ENCODE measurements at regions not wholly inside any gene's neighbourhood (a gene's known extent, or its start where the extent isn't known, plus 50 kb on each side); places are given as distances from the start of the nearest gene placed in this dataset.
A peak's percentile ranks its signal among the peaks of the same experiment; 100 is the strongest.
"Not testable (repeated sequence)": the region's sequence is repeated elsewhere in the genome, so short reads cannot be mapped to it uniquely, and the experiment has no call there.

GRCh38 chr21:13877503-13877902 is 267.9 kb downstream of the POTED start:
- ATAC-seq (replicated peaks in 6 of 8); in situ Hi-C loops (cut with MboI; ENCODE audit: low pct_unique_long_range_greater_than_20kb in 2 of 9, low sequenced_read_pairs in 9 of 9, unreplicated experiment in 9 of 9); H3K4me1 ChIP-seq (replicated peaks in 1 of 2); H3K4me3 ChIP-seq; H3K27ac ChIP-seq: not testable (repeated sequence)
- WGBS, 10 experiments = 80% methylated on average over 1 of the region's 4 CpGs; no CpG with 5 or more reads in 9 of the 10 experiments

- ATAC-seq (replicated peaks in 6 of 8) = peak in 1 of 8 experiments; percentile 39
- in situ Hi-C loops (cut with MboI; ENCODE audit: low pct_unique_long_range_greater_than_20kb in 2 of 9, low sequenced_read_pairs in 9 of 9, unreplicated experiment in 9 of 9); H3K4me3 ChIP-seq; H3K27ac ChIP-seq; H3K4me1 ChIP-seq (replicated peaks in 1 of 2): not testable (repeated sequence)
Observed at GRCh38 chr21:13876999-13877398, 267.4 kb downstream of the POTED start.

- H3K4me3 ChIP-seq; H3K27ac ChIP-seq; ATAC-seq (replicated peaks in 6 of 8); H3K4me1 ChIP-seq (replicated peaks in 1 of 2); in situ Hi-C loops (cut with MboI; ENCODE audit: low pct_unique_long_range_greater_than_20kb in 2 of 9, low sequenced_read_pairs in 9 of 9, unreplicated experiment in 9 of 9): not testable (repeated sequence)
- WGBS, 10 experiments = 0 to 38% (median 14%) methylated on average over 1 to 2 of the region's 3 CpGs; no CpG with 5 or more reads in 7 of the 10 experiments
Observed at GRCh38 chr21:13874001-13874400, 264.4 kb downstream of the POTED start.

- 0 to 100% (median 50%) methylated on average over 1 to 6 of the region's 7 CpGs; no CpG with 5 or more reads in 2 of the 10 experiments for WGBS, 10 experiments
- in situ Hi-C loops (cut with MboI; ENCODE audit: low pct_unique_long_range_greater_than_20kb in 2 of 9, low sequenced_read_pairs in 9 of 9, unreplicated experiment in 9 of 9) = no loop called here
- Histone ChIP-seq H3K27ac (no peak overlapping the region), H3K4me3 (no peak overlapping the region), H3K4me1 (replicated peaks in 1 of 2) (no peaks in the 10 kb centered on the region)
- no peak for ATAC-seq (replicated peaks in 6 of 8)
Observed at GRCh38 chr21:13854638-13855037, 245.1 kb downstream of the POTED start.

GRCh38 chr21:13850808-13851207 is 241.2 kb downstream of the POTED start:
- H3K27ac ChIP-seq; in situ Hi-C loops (cut with MboI; ENCODE audit: low pct_unique_long_range_greater_than_20kb in 2 of 9, low sequenced_read_pairs in 9 of 9, unreplicated experiment in 9 of 9); ATAC-seq (replicated peaks in 6 of 8); H3K4me1 ChIP-seq (replicated peaks in 1 of 2); H3K4me3 ChIP-seq: not testable (repeated sequence)
- 10 to 67% methylated on average over 1 to 2 of the region's 7 CpGs; no CpG with 5 or more reads in 8 of the 10 experiments for WGBS, 10 experiments

GRCh38 chr21:13849489-13849888 is 239.9 kb downstream of the POTED start:
- H3K4me1 ChIP-seq (replicated peaks in 1 of 2); H3K27ac ChIP-seq; H3K4me3 ChIP-seq; ATAC-seq (replicated peaks in 6 of 8); in situ Hi-C loops (cut with MboI; ENCODE audit: low pct_unique_long_range_greater_than_20kb in 2 of 9, low sequenced_read_pairs in 9 of 9, unreplicated experiment in 9 of 9): not testable (repeated sequence)
- WGBS, 10 experiments = 17% methylated on average over 1 of the region's 3 CpGs; no CpG with 5 or more reads in 8 of the 10 experiments

- H3K4me1 ChIP-seq (replicated peaks in 1 of 2); ATAC-seq (replicated peaks in 6 of 8); in situ Hi-C loops (cut with MboI; ENCODE audit: low pct_unique_long_range_greater_than_20kb in 2 of 9, low sequenced_read_pairs in 9 of 9, unreplicated experiment in 9 of 9); H3K27ac ChIP-seq; H3K4me3 ChIP-seq: not testable (repeated sequence)
- WGBS, 10 experiments = 40% methylated on average over 2 of the region's 6 CpGs; no CpG with 5 or more reads in 9 of the 10 experiments
Observed at GRCh38 chr21:13846718-13847117, 237.1 kb downstream of the POTED start.

- H3K4me1 ChIP-seq (replicated peaks in 1 of 2); ATAC-seq (replicated peaks in 6 of 8); H3K4me3 ChIP-seq; in situ Hi-C loops (cut with MboI; ENCODE audit: low pct_unique_long_range_greater_than_20kb in 2 of 9, low sequenced_read_pairs in 9 of 9, unreplicated experiment in 9 of 9); H3K27ac ChIP-seq: not testable (repeated sequence)
- WGBS, 10 experiments = 0% methylated on average over 1 of the region's 6 CpGs; no CpG with 5 or more reads in 9 of the 10 experiments
Observed at GRCh38 chr21:13844574-13844973, 235.0 kb downstream of the POTED start.

- ATAC-seq (replicated peaks in 6 of 8); H3K4me1 ChIP-seq (replicated peaks in 1 of 2); H3K27ac ChIP-seq; H3K4me3 ChIP-seq; in situ Hi-C loops (cut with MboI; ENCODE audit: low pct_unique_long_range_greater_than_20kb in 2 of 9, low sequenced_read_pairs in 9 of 9, unreplicated experiment in 9 of 9): not testable (repeated sequence)
- WGBS, 10 experiments = 0% methylated on average over 1 of the region's 5 CpGs; no CpG with 5 or more reads in 9 of the 10 experiments
Observed at GRCh38 chr21:13843081-13843480, 233.5 kb downstream of the POTED start.

GRCh38 chr21:13827666-13828065 is 218.1 kb downstream of the POTED start:
- H3K4me3 ChIP-seq; H3K27ac ChIP-seq; ATAC-seq (replicated peaks in 6 of 8); H3K4me1 ChIP-seq (replicated peaks in 1 of 2); in situ Hi-C loops (cut with MboI; ENCODE audit: low pct_unique_long_range_greater_than_20kb in 2 of 9, low sequenced_read_pairs in 9 of 9, unreplicated experiment in 9 of 9): not testable (repeated sequence)
- whole genome bisulfite sequencing, 10 experiments = 67 to 95% (median 86%) methylated on average over 2 to 13 of the region's 19 CpGs; no CpG with 5 or more reads in 6 of the 10 experiments

- WGBS, 10 experiments = 49 to 80% (median 67%) methylated on average over 1 to 7 of the region's 18 CpGs; no CpG with 5 or more reads in 7 of the 10 experiments
- H3K4me1 ChIP-seq (replicated peaks in 1 of 2) = no peaks in the 10 kb centered on the region
- H3K4me3 ChIP-seq = no peak overlapping the region
- ATAC-seq (replicated peaks in 6 of 8) = no peak
- in situ Hi-C loops (cut with MboI; ENCODE audit: low pct_unique_long_range_greater_than_20kb in 2 of 9, low sequenced_read_pairs in 9 of 9, unreplicated experiment in 9 of 9) = no loop called here
- no peak overlapping the region for H3K27ac ChIP-seq
Observed at GRCh38 chr21:13827201-13827600, 217.6 kb downstream of the POTED start.

GRCh38 chr21:13826511-13826910 is 216.9 kb downstream of the POTED start:
- H3K4me1 ChIP-seq (replicated peaks in 1 of 2); ATAC-seq (replicated peaks in 6 of 8); H3K27ac ChIP-seq; H3K4me3 ChIP-seq; in situ Hi-C loops (cut with MboI; ENCODE audit: low pct_unique_long_range_greater_than_20kb in 2 of 9, low sequenced_read_pairs in 9 of 9, unreplicated experiment in 9 of 9): not testable (repeated sequence)
- 27 to 75% (median 49%) methylated on average over 1 to 6 of the region's 15 CpGs; no CpG with 5 or more reads in 6 of the 10 experiments for WGBS, 10 experiments

- H3K4me3 ChIP-seq; H3K4me1 ChIP-seq (replicated peaks in 1 of 2); H3K27ac ChIP-seq; in situ Hi-C loops (cut with MboI; ENCODE audit: low pct_unique_long_range_greater_than_20kb in 2 of 9, low sequenced_read_pairs in 9 of 9, unreplicated experiment in 9 of 9); ATAC-seq (replicated peaks in 6 of 8): not testable (repeated sequence)
- 0% methylated on average over 1 of the region's 26 CpGs; no CpG with 5 or more reads in 9 of the 10 experiments for WGBS, 10 experiments
Observed at GRCh38 chr21:13825218-13825778, 215.7 kb downstream of the POTED start.

- in situ Hi-C loops (cut with MboI; ENCODE audit: low pct_unique_long_range_greater_than_20kb in 2 of 9, low sequenced_read_pairs in 9 of 9, unreplicated experiment in 9 of 9); H3K4me1 ChIP-seq (replicated peaks in 1 of 2); H3K4me3 ChIP-seq; H3K27ac ChIP-seq; ATAC-seq (replicated peaks in 6 of 8): not testable (repeated sequence)
- 17 to 50% methylated on average over 2 of the region's 4 CpGs; no CpG with 5 or more reads in 8 of the 10 experiments for WGBS, 10 experiments
Observed at GRCh38 chr21:13820286-13820685, 210.7 kb downstream of the POTED start.
